GM19452 (cell line): ENCODE measurements at regions not wholly inside any gene's neighbourhood (a gene's known extent, or its start where the extent isn't known, plus 50 kb on each side); places are given as distances from the start of the nearest gene placed in this dataset.

Source experiments
- ATAC-seq: cut with Tn5 transposase; IDR thresholded peaks from one replicate; pipeline ENCODE4 v1.9.1; 2021; ENCODE audit not compliant: unreplicated experiment

DNA sequence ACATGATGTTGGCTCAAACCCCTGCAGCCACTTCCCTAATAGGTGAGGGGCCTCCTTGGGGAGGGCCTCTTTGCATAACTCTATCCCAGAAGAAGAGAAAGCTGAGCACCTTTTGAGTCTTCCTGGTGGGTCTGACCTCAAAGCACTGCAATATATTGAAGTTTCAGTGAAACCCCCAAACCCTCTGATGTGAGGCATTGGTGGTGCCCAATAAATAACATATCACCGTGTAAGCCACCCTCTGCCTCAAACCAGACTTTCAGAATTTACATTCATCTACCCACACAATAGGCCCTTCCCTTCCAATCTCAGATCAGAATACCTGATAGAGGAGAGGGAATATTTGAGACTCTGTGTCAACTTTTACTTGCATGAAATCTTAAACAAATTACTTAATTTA, 142.8 kb upstream of the STK17B start:
- ATAC-seq: no peak

DNA sequence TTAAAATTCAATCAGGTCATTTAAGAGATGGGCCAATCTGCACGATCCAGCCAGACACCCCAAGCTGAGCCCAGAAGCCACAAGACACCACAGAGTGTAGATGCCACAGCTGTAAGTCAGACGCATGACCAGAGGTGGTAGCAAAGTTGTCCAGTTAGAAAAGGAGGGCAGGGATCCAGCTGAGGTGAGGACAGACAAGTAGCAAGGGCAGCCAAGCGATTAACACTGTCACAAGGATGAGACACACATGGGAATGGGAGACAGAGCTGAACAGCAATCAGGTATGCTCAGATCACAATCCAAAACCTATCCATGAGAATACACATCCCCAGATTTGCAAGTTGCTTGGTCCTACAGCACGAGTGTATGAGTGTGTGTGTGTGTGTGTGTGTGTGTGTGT, 143.4 kb upstream of the STK17B start:
- ATAC-seq: no peak

DNA sequence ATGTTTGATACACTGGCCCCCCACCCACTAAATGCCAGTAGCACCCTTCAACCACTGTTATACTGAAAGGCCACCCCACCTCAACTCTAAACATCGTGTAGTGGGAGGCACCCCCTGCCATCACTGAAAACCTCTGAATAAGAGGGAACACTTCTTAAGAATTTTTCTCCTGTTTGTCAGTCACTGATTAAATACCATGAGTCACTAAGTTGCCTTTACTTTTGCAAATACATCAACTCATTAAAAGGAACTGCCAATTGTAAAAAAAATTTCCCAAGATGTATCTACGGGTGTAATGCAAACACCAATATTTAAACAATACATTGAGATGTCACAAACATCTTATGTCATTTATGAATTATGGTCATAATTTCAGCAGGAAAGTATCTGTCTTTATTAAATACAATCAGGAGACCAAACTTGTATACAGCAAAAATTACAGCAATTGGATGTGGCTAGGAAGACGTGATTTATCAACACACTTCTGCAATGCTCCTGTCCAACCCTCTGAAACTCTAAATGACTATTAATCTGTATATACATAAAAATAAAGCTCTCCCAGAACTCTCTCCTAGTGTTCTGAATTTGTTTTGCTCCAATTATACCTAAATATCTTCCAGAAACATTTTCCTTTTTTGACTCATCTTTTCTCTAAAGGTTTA, 144.1 kb upstream of the STK17B start:
- ATAC-seq: no peak

DNA sequence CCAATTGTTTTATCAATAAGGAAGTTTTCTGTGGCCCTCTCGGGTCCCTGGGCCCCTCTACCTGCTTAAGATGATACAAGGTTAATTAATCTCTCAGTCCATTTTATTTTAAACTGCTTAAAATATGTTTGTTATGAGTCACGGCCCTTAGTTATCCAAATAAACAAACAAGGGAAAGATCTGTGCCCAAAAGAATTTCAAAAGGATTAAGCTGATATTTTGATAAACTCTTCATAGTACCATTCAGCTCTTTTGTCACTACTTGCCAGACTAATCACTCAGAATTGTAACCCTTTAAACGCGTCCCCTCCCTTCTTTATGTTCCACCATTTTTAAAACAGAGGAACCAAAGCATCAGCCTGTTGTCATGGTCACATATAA, 144.7 kb upstream of the STK17B start:
- no peak for ATAC-seq

DNA sequence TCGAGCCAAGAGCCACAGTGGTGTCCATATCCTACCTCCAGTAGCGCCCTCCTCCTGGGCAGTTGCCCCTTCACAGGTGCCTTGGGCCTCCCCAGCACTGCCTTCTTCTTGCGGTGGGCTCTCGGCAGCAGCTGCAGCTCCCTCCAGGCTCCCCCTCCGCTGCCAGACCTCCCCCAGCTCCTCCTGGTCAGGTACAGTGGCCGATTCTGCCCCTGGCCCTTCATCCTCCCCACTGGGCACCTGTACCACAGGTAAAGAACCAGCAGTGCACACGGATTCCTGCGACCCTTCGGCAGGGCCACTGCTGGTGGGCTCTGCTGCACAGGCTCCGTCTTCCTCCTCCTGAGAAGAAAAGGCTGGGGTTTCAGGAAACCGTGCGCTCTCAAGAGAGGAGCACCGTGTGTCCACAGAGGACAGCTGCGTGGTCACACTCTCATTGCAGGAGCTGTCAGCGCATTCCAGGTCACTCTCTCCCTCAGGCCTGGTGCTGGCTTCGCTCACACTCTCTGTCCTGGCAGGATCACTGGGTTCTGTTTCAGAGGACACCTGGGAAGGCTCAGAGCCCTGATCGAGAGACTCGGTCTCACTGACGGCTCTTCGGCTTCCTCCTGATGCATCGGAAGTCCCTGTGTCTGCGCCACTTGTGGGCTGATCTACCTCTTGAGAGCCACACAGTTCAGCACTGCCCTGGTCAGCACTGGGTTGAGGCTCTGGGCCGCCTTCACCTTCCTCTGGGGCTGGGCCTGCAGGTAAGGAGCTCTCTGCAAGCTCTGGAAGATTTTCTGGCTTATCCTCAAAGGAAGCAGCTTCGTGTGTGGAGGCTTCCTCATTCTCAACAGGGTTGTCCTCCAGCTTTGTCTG, 147.4 kb upstream of the STK17B start:
- ATAC-seq: no peak

DNA sequence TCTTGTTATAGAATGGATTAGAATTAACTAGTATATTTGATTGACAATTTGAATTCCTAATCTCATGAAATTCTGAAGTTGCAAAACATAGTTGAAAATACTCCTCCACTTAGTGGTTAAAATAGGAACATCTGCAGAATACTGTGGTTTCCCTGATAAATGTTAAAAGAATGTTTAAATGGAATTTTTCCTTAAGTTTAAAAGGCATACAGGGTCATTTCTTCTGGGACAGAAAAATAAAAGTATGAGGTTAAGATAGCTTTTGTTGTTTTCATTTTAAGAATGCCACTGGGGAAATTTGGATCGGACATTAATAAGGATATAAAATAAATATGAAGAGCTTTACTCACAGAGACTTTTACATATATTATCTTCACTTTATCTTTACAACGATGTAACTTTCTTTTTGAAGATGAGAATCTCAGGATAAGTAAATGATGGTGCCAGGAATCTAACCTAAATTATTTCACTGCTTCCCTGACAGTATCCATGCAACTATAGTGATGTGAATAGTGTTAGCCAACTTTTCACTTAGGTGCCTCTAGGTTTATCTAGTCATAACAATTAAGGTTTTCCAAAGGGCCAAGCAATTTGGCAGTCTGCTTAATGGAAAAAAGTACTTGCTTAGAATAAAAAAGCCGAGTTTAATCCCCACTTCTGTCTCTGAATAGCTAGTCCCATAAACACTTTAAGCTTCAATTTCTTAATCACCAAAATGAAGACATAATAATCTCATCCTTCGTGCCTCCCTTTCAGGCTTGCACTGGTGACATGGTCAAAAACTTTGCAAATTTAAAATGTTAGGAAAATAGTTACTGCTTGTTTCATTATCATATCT, 151.8 kb upstream of the STK17B start:
- no peak for ATAC-seq

DNA sequence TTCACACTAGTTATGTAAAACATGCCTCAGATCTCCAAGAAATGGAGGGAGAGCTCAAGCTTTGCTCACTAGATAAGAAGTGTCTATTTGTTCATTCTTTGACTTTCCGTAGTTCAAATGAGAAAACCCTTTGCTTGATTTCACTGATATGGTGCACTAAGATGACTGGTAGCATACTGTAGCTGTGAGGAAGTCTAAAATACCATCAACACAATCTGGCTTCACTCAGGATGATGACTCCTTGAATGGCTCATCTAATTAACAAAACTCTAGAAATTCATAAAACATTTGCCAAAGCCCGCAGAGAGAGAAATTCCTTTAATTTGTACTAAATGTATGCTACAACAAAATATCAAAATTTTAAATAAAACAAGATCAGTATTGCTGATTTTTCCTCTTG, 152.8 kb upstream of the STK17B start:
- ATAC-seq: no peak

DNA sequence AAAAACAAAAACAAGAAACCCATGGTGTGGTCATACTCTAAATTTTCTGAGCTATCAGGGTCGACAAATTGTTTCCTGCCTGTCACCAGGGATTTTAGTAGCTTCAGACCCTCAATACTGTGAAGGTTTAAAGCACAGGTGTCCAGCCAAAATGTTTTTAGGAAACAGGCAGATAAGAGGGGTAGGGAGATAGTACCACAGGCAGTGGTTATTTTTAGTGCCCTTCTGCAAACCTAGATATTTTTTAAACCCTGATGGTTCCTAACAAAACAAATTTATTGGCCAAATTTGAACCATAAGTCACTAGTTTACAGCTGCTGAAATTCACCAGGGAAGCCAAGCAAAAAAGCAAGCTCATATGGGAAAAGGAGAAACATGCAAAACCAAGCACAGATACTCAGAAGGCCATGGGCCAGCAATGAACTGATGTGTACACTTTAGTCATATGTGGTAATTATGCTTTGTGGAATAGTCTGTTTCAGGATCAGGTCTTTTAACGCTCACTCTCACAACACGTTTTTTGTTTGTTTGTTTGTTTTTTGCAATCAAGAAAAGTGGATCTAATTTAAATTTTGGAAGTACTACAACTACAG, 156.8 kb upstream of the STK17B start:
- no peak for ATAC-seq

DNA sequence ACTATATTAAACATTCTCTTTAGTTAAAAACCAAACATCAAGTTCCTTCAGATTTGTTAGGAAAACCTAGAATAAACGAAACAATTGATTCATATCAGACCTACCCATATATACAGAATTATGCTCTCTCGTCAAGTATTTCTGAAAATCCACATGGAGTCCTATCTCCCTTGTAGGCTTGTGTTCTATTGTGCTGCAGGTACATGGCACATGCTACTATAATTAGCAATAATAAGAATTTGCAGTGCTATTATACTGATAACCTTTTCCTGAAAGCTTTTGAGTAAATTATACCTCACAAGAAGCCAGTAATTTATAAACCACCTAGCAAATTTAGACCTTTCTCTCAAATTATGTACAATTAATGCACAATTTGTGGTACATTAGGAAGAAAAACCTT, 158.6 kb upstream of the STK17B start:
- no peak for ATAC-seq

DNA sequence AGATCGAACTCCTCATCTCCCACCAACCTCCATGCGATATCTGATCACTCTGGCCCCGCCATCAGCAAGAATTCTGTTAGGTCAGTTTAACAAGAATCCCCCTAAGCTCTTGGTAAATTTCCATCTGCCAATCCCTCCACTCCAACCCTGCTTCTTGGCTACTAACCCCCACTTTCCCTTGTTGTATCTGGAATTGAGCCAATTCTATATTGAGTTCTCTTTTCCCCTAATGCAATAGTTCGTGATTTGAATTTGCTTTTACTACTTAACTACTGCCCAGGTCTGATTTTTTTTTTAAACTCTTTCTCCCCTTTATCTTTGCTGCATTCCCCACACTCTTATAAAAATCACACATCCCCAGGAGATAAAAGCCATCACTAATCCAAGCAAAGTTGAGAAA, 159.3 kb upstream of the STK17B start:
- ATAC-seq: no peak

DNA sequence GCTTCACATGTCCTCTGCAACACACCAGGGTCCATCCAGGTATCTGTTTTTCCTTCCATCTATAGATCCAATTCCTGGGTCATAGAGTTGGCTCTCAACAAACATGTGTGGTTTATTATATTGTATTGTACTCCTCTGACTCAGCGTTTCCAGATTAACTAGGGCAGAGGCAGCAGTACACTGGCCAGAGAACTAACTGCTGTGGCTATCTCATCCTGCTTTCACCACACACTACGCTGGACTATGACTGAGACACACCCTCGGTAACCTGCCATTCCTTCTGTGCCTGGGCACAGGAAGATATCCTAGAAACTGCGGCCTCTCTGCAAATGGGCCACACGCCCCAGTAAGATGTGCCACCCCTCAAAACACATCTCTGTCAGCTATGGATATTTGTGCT, 159.8 kb upstream of the STK17B start:
- no peak for ATAC-seq

DNA sequence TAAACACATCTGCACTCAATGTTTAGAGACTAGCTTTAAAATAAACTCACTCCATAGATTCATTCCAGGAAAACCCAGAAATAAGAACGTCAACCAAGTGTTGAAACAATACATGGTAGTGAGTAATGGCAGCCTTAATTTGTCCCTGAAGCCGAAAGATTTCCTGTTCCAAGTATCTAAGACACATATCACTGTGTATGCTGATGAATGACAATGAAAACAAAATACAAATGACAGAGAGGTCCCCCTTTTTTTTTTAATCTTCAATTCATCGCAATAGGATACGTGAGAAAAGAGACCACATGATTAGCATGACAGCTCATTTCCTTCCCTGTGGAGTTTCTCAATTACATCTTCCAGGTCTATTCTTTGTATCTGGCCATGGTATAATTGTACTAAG, 160.5 kb upstream of the STK17B start:
- ATAC-seq: no peak

DNA sequence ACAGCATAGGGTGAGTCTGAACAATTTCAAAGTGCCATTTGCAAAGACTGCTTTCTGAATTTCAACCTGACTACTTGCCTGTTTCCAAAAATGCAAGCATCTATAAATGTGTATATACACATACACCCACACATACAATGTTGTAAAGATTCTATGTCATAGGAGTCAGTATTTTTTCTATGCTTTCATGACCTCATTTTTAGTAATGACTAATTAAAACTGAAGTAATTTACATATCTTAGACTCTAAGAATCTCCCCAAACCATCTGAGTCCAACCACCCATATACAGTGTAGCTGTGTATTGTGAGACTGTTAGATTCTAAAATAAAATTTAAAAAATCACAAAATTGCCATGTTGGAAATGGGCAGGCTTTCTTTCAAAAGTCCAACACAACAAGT, 162.0 kb upstream of the STK17B start:
- no peak for ATAC-seq

DNA sequence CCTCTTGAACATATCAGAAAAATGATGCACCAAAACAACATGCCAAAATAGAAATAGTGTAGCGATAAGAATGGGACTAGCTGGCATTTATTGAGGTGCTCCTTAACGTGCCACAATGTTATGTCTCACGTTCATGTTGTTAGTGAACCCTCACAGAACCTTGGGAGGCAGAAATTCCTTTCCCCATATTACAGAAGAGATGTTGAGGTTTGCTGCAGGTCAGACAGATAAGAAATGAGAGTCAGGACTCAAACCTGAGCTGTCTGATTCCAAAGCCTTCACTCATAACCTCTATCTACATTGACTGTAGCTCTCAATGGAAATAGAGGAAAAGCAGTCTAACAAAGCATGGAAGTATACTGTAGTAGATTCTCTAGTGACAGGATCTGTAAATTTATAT, 163.3 kb upstream of the STK17B start:
- no peak for ATAC-seq

DNA sequence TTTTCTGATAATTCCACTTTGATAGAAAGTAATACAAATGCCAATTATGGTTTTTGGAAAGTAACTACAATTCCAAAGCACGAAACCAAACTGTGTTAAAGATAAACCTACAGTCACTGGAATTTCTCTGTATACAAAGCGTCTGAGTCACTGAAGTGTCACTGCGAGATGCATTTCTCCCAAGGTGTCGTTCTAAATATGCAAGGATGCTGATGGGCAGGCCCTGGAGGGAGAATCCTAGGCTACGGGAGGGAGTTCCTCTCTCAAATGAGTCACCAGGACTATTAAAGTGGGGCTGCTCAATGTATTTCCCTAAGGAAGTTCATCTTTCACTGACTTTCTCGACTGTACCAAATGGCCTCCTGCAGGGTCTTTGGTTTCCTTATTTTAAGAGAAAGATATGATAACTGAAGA, 163.8 kb upstream of the STK17B start:
- ATAC-seq: no peak

DNA sequence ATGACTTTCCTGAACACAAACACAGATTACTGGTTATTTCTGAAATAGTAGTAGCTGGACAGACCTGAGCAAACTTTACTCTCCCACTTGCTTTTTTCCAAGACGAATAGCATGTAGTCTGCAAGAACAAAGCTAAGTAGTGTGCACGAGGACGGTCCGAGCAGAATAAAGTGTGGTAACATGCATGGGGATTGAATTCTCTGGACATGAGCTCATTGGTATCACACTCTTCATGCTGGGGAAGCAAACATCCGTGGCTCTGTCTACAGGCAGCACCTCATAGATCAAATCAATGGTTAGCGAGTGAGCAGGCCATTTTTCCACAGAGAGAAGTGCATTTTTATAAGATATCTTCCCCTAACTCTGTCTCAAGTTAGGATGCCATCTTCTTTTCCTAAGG, 164.8 kb upstream of the STK17B start:
- ATAC-seq: no peak

DNA sequence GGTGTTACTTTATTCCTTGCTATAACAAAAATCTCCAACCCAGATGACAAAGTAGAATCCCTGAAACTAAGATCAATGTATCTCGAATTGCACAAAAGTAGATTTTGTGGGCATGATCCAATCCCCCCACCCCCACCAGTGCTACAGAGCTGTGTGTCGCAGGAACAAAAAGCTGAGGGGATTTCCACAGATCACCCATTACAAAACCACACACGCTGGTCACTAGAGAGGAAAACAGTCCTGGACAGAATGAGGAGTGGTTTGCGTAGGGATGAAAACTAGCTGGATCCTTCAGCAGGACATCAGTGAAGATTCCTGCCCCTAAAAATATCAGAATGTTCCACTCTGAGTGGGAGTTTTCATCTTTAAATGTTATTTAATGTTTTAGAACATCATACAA, 165.3 kb upstream of the STK17B start:
- ATAC-seq: no peak

DNA sequence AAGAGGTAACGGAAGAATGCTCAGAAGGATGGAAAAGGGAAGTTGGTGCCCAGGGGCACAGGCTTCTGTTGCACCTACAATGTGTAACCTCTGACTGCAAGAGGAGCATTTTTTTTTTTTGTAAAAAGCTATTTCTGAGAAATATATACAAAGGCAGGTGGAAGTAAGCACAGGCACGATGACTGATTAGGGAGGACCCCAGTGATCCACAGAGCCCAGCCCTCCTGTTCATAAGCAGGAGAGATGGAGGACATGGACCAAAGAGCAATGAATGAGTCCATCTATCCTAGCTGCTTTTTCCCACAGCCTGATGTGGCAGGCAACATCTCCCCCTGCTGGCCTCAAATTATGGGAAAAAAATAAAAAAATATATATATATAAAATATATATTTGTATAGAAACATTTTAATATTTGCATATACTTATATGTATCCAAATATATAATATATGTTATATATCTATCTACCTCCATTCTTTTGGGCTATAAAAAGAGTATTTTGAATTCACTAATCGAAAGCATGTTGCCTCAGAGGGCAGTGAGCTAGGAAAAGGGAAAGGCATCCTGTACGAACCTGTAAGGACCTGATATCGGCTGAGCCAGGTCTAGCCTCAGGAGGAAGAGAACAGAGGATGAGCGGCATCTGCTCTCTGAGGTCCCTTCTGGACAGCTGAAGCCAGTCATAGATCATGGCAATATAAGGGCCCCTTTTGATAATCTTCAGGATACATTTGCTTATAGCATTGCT, 166.0 kb upstream of the STK17B start:
- no peak for ATAC-seq

DNA sequence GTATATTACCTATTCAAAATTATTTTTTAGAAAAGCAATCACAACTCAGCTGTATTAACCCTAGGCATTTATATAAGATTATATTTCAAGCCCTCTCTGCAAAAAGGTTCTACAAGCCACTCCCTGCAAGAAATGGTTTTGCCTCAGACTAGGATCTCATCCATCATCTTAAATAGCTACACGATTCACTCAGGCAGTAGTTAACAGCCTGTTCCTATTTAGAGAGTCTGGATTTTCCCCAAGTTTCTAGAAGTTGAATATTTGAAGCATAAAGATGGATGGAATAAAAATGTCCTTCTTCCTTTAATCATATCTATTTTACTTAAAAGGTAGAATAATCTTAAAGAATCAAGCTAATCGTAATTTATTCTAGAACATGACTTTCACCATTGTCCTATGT, 167.1 kb upstream of the STK17B start:
- no peak for ATAC-seq

DNA sequence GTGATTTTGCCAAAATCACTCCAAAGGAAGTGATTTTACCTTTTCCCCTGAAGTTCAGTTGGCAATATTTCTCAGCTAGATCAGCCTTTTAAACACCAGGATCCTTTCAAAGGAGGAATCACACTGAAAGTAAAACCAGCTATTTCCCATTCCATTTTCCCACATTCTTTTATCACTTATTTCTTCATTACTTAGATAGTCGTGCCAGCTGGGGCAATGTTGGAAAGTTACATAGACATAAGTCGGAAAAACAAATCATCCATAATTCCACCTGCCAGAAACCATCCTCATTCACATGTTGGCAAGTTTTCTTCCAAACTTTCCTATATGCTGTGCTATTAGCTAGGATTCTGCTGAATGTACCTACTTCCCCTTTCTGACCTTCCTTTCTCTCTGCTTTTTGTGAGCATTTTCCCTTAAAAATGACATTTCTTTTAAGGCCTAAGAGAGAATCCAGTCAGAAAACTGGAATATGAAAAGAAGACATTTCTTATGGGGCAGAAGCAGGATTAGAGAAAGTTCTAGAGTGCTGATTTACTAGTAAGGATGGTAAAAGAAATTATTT, 170.0 kb upstream of the STK17B start:
- no peak for ATAC-seq
